ENCODE measurements at regions not wholly inside any gene's neighbourhood (a gene's known extent, or its start where the extent isn't known, plus 50 kb on each side); places are given as distances from the start of the nearest gene placed in this dataset.

DNA sequence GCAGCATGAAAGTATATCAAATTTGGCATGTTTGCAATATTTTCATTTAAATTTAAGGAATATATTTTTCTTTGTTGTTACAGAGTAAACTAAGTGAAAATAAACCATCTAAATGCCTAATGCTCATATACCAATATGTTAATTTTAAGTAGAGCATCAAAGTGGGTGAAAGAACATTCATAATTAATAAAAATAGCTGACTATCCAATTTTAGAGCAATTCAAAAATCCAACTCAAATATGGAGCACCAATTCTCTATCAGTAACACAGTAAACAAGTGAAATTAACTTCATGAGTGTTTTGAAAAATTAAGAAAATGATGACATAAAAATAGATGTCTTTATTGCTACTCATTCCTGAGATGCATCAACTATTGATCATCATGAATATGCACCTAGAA is 893.0 kb downstream of the DSC3 start:
- TF ChIP-seq POLR2AphosphoS5 (IDR thresholded peaks at IDR 0.05; ENCODE audit: low read length): no peak
- TF ChIP-seq EZH2 (IDR thresholded peaks at IDR 0.05; ENCODE audit: borderline replicate concordance, control insufficient read depth, low read depth, low read length): no peak
- TF ChIP-seq, protein P1, sequence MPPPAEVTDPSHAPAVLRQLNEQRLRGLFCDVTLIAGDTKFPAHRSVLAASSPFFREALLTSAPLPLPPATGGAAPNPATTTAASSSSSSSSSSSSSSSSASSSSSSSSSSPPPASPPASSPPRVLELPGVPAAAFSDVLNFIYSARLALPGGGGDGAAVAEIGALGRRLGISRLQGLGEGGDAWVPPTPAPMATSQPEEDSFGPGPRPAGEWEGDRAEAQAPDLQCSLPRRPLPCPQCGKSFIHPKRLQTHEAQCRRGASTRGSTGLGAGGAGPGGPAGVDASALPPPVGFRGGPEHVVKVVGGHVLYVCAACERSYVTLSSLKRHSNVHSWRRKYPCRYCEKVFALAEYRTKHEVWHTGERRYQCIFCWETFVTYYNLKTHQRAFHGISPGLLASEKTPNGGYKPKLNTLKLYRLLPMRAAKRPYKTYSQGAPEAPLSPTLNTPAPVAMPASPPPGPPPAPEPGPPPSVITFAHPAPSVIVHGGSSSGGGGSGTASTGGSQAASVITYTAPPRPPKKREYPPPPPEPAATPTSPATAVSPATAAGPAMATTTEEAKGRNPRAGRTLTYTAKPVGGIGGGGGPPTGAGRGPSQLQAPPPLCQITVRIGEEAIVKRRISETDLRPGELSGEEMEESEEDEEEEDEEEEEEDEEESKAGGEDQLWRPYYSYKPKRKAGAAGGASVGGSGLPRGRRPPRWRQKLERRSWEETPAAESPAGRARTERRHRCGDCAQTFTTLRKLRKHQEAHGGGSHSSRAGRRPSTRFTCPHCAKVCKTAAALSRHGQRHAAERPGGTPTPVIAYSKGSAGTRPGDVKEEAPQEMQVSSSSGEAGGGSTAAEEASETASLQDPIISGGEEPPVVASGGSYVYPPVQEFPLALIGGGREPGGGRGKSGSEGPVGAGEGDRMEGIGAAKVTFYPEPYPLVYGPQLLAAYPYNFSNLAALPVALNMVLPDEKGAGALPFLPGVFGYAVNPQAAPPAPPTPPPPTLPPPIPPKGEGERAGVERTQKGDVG (CRISPR knock-in tag; IDR thresholded peaks at IDR 0.05): no peak
- TF ChIP-seq ELK1 (IDR thresholded peaks at IDR 0.05; ENCODE audit: low read depth, low read length): no peak
- TF ChIP-seq ESRRA (IDR thresholded peaks at IDR 0.05; ENCODE audit: low read length): no peak
- TF ChIP-seq E2F4 (IDR thresholded peaks at IDR 0.05; ENCODE audit: low read depth, low read length): no peak
